H1 (cell line): ENCODE measurements at regions not wholly inside any gene's neighbourhood (a gene's known extent, or its start where the extent isn't known, plus 50 kb on each side); places are given as distances from the start of the nearest gene placed in this dataset.

Source experiments
- CTCF ChIA-PET: fragments of 300-600 bp; sonication (Branson Sonifier 250); formaldehyde crosslinking; loops from one replicate; lab custom pipeline; 2021; ENCODE audit not compliant: partially characterized antibody; lab: Charles Lee
- POLR2A ChIA-PET: fragments of 300-600 bp; sonication (Branson Sonifier 250); formaldehyde crosslinking; loops from one replicate; lab custom pipeline; 2021; ENCODE audit warnings: inconsistent platforms; ENCODE audit not compliant: partially characterized antibody; lab: Charles Lee
- DNase-seq, 2 experiments: peaks; one replicate each; pipeline versions ENCODE4 v3.0.0 to v3.0.0-alpha.2; 2010 to 2022; ENCODE audit warnings: low spot score in 2 of 2, low read depth in 1 of 2, mixed read lengths in 1 of 2
- FAIRE-seq: peaks from 2 replicates; lab custom pipeline; 2011; peaks lifted over from hg19 to GRCh38; lab: Jason Lieb, UNC
- H2AFZ ChIP-seq: 2 replicates; pipeline ENCODE4 v1.8.1; 2012; ENCODE audit warnings: low read length, inconsistent platforms
- H2AK5ac ChIP-seq: 2 replicates; pipeline ENCODE4 v1.6.1; 2013; ENCODE audit warnings: low read depth, low read length
- H2BK120ac ChIP-seq: replicated peaks from 2 replicates; pipeline ENCODE3; 2013; ENCODE audit warnings: low read depth, low read length, inconsistent platforms
- H2BK12ac ChIP-seq: 2 replicates; pipeline ENCODE4 v1.6.1; 2013; ENCODE audit warnings: low read depth, low read length
- H2BK15ac ChIP-seq: 2 replicates; pipeline ENCODE4 v1.6.1; 2013; ENCODE audit warnings: low read length
- H2BK20ac ChIP-seq: 2 replicates; pipeline ENCODE4 v1.6.1; 2013; ENCODE audit warnings: low read length
- H2BK5ac ChIP-seq: 2 replicates; pipeline ENCODE4 v1.6.1; 2013; ENCODE audit warnings: low read depth, low read length
- H3K14ac ChIP-seq: 2 replicates; pipeline ENCODE4 v1.6.1; 2013; ENCODE audit warnings: inconsistent platforms; ENCODE audit not compliant: insufficient read length
- H3K18ac ChIP-seq: 2 replicates; pipeline ENCODE4 v1.6.1; 2013; ENCODE audit warnings: low read length; ENCODE audit errors: extremely low read depth
- H3K23ac ChIP-seq: 2 replicates; pipeline ENCODE4 v1.6.1; 2013; ENCODE audit warnings: inconsistent platforms; ENCODE audit not compliant: insufficient read length
- H3K23me2 ChIP-seq: 2 replicates; pipeline ENCODE4 v1.6.1; 2013; ENCODE audit warnings: low read depth, low read length
- H3K27ac ChIP-seq: 2 replicates; pipeline ENCODE4 v1.6.1; 2011; ENCODE audit warnings: low read depth, low read length, inconsistent platforms
- H3K27me3 ChIP-seq, 4 experiments: replicated peaks in 1 of 4; 1 replicate in 1 of 4; 2 replicates in 3 of 4; pipeline versions ENCODE4 v1.6.1 to v1.8.1; 2011 to 2013; ENCODE audit warnings: low read length in 3 of 4, mild to moderate bottlenecking in 3 of 4, inconsistent platforms in 2 of 4, mixed read lengths in 2 of 4, moderate library complexity in 1 of 4; ENCODE audit not compliant: control insufficient read depth in 3 of 4, insufficient read depth in 3 of 4; ENCODE audit errors: extremely low read depth in 1 of 4
- H3K36me3 ChIP-seq, 4 experiments: 2 replicates each; pipeline versions ENCODE4 v1.6.1 to v1.8.1; 2011 to 2013; ENCODE audit warnings: mild to moderate bottlenecking in 4 of 4, low read length in 3 of 4, moderate library complexity in 2 of 4, control low read depth in 1 of 4, inconsistent platforms in 1 of 4; ENCODE audit not compliant: insufficient read depth in 4 of 4, control insufficient read depth in 2 of 4
- H3K4ac ChIP-seq: replicated peaks from 2 replicates; pipeline ENCODE3; 2013; ENCODE audit warnings: low read length, low read depth, mixed read lengths, inconsistent platforms; ENCODE audit not compliant: insufficient read length
- H3K4me1 ChIP-seq, 4 experiments: replicated peaks in 1 of 4; 1 replicate in 1 of 4; 2 replicates in 3 of 4; pipeline versions ENCODE4 v1.6.1 to v1.8.1; 2011 to 2013; ENCODE audit warnings: low read length in 3 of 4, inconsistent platforms in 2 of 4, mixed read lengths in 1 of 4; ENCODE audit not compliant: insufficient read depth in 4 of 4, control insufficient read depth in 3 of 4
- H3K4me2 ChIP-seq, 2 experiments: 2 replicates each; pipeline versions ENCODE4 v1.6.1 to v1.8.1; 2011 to 2013; ENCODE audit warnings: low read depth in 2 of 2, low read length in 2 of 2, control low read depth in 1 of 2, inconsistent platforms in 1 of 2, mild to moderate bottlenecking in 1 of 2; ENCODE audit not compliant: insufficient read depth in 1 of 2
- H3K4me3 ChIP-seq, 4 experiments: fragments of 200-600, 300-600 bp in 1 of 4; sonication (generic), shearing (Covaris generic), sonication (Bioruptor Twin) in 1 of 4; 2 replicates each; pipeline versions ENCODE4 v1.5.1 to v1.8.1; 2011 to 2016; ENCODE audit warnings: low read length in 4 of 4, low read depth in 3 of 4, control low read depth in 2 of 4, inconsistent platforms in 2 of 4, mild to moderate bottlenecking in 2 of 4, mixed read lengths in 1 of 4, moderate library complexity in 1 of 4; ENCODE audit not compliant: insufficient read depth in 2 of 4; ENCODE audit errors: extremely low read depth in 1 of 4
- H3K56ac ChIP-seq: replicated peaks from 2 replicates; pipeline ENCODE3; 2013; ENCODE audit warnings: low read depth, mild to moderate bottlenecking, mixed read lengths, low read length, inconsistent platforms; ENCODE audit not compliant: insufficient read length
- H3K79me1 ChIP-seq: 2 replicates; pipeline ENCODE4 v1.6.1; 2013; ENCODE audit warnings: low read depth, low read length, control low read depth
- H3K79me2 ChIP-seq, 2 experiments: 2 replicates each; pipeline versions ENCODE4 v1.6.1 to v1.8.1; 2012 to 2013; ENCODE audit warnings: low read length in 2 of 2, mild to moderate bottlenecking in 2 of 2, inconsistent platforms in 1 of 2; ENCODE audit not compliant: insufficient read depth in 2 of 2, control insufficient read depth in 1 of 2
- H3K9ac ChIP-seq, 4 experiments: replicated peaks in 1 of 4; 1 replicate in 1 of 4; 2 replicates in 3 of 4; pipeline versions ENCODE4 v1.6.1 to v1.8.1; 2011 to 2013; ENCODE audit warnings: low read depth in 3 of 4, low read length in 3 of 4, control low read depth in 2 of 4, mild to moderate bottlenecking in 2 of 4, moderate library complexity in 2 of 4, inconsistent platforms in 1 of 4; ENCODE audit errors: extremely low read depth in 1 of 4
- H3K9me3 ChIP-seq, 2 experiments: 2 replicates each; pipeline versions ENCODE4 v1.6.1 to v1.8.1; 2012 to 2013; ENCODE audit warnings: mild to moderate bottlenecking in 2 of 2, moderate library complexity in 2 of 2, control low read depth in 1 of 2, inconsistent platforms in 1 of 2, low read depth in 1 of 2, low read length in 1 of 2, mixed read lengths in 1 of 2; ENCODE audit not compliant: insufficient read depth in 2 of 2
- H4K20me1 ChIP-seq, 2 experiments: replicated peaks in 1 of 2; 2 replicates each; pipeline versions ENCODE3 to v1.8.1; 2011 to 2013; ENCODE audit warnings: inconsistent platforms in 2 of 2, low read length in 2 of 2, mild to moderate bottlenecking in 1 of 2; ENCODE audit not compliant: insufficient read depth in 2 of 2, control insufficient read depth in 1 of 2
- H4K5ac ChIP-seq: 2 replicates; pipeline ENCODE4 v1.6.1; 2013; ENCODE audit warnings: low read length, low read depth, mixed read lengths, inconsistent platforms; ENCODE audit not compliant: insufficient read length
- H4K8ac ChIP-seq: 2 replicates; pipeline ENCODE4 v1.8.0; 2013; ENCODE audit warnings: mild to moderate bottlenecking, moderate library complexity, low read length, inconsistent platforms; ENCODE audit not compliant: insufficient read depth; ENCODE audit errors: extremely low read depth
- H4K91ac ChIP-seq: replicated peaks from 2 replicates; pipeline ENCODE3; 2013; ENCODE audit warnings: low read length, mixed read lengths, inconsistent platforms; ENCODE audit not compliant: insufficient read length
- BCL11A ChIP-seq, 2 experiments: IDR thresholded peaks; one replicate each; pipeline ENCODE4 v1.6.1; 2011; ENCODE audit warnings: low read depth in 2 of 2, low read length in 2 of 2, mild to moderate bottlenecking in 2 of 2
- BRCA1 ChIP-seq: IDR thresholded peaks from 2 replicates; pipeline ENCODE4 v1.6.1; 2012; ENCODE audit warnings: low read depth, low read length, improper control_type of control experiment
- CREB1 ChIP-seq: IDR thresholded peaks from 2 replicates; pipeline ENCODE4 v1.6.1; 2012; ENCODE audit warnings: inconsistent platforms
- NRF1 ChIP-seq: IDR thresholded peaks from 2 replicates; pipeline ENCODE4 v1.6.1; 2011; ENCODE audit warnings: mild to moderate bottlenecking, low read depth, low read length, improper control_type of control experiment
- RBBP5 ChIP-seq: IDR thresholded peaks from 2 replicates; pipeline ENCODE4 v1.7.1; 2012; ENCODE audit warnings: low read depth, mild to moderate bottlenecking, inconsistent platforms, low read length, moderate library complexity, borderline replicate concordance
- SIRT6 ChIP-seq: IDR thresholded peaks from one replicate; pipeline ENCODE4 v1.7.1; 2012; ENCODE audit warnings: low read length, inconsistent platforms
- SP4 ChIP-seq: IDR thresholded peaks from 2 replicates; pipeline ENCODE4 v1.6.1; 2012; ENCODE audit warnings: low read length, inconsistent platforms
- TAF1 ChIP-seq: IDR thresholded peaks from 2 replicates; pipeline ENCODE4 v1.6.1; 2011; ENCODE audit warnings: mild to moderate bottlenecking, low read depth, low read length
- TAF7 ChIP-seq: optimal IDR thresholded peaks from 2 replicates; pipeline ENCODE3; 2011; ENCODE audit warnings: low read depth, mild to moderate bottlenecking, inconsistent platforms, low read length, moderate library complexity, borderline replicate concordance
- TBP ChIP-seq: IDR thresholded peaks from 2 replicates; pipeline ENCODE4 v1.6.1; 2011; ENCODE audit warnings: low read depth, low read length, improper control_type of control experiment
- YY1 ChIP-seq: IDR thresholded peaks from 2 replicates; pipeline ENCODE4 v1.6.1; 2011; ENCODE audit warnings: low read depth, mild to moderate bottlenecking, low read length

GRCh38 chr14:44215660-44216059, 291.4 kb downstream of the FSCB start:
- Histone ChIP-seq H2BK15ac (no peak overlapping the region), H3K56ac (no peak overlapping the region), H3K9me3 (peaks cover 0 to 3% of the 10 kb centered on the region in 2 experiments; a peak in 1 of 4 replicates), H2AFZ (no peak overlapping the region), H3K27ac (no peak overlapping the region), H3K36me3 (no peaks in the 10 kb centered on the region), H2BK20ac (no peak overlapping the region), H2AK5ac (no peak overlapping the region), H3K14ac (no peak overlapping the region), H2BK12ac (no peak overlapping the region), H4K91ac (no peak overlapping the region), H3K27me3 (no peaks in the 10 kb centered on the region), H4K8ac (no peak overlapping the region), H3K23ac (no peak overlapping the region), H3K4me1 (no peaks in the 10 kb centered on the region), H4K20me1 (no peaks in the 10 kb centered on the region), H2BK120ac (no peak overlapping the region), H3K4me3 (no peak overlapping the region), H3K18ac (no peak overlapping the region), H3K4ac (no peak overlapping the region), H2BK5ac (no peak overlapping the region), H3K79me2 (no peaks in the 10 kb centered on the region), H3K23me2 (no peaks in the 10 kb centered on the region), H3K79me1 (no peaks in the 10 kb centered on the region), H3K4me2 (no peak overlapping the region), H3K9ac (no peak overlapping the region), H4K5ac (no peak overlapping the region)
- no peak for DNase-seq
- ChIA-PET CTCF (no interaction called here), POLR2A (no interaction called here)
- FAIRE-seq: no peak
- TF ChIP-seq TAF7 (no peak), RBBP5 (no peak), BCL11A (IDR thresholded peaks at IDR 0.05; ENCODE audit: low read depth in 2 of 2, low read length in 2 of 2) (no peak), BRCA1 (no peak), TBP (no peak), SP4 (no peak), YY1 (no peak), TAF1 (no peak), SIRT6 (no peak), NRF1 (no peak), CREB1 (no peak)
